ENCODE measurements at regions not wholly inside any gene's neighbourhood (a gene's known extent, or its start where the extent isn't known, plus 50 kb on each side); places are given as distances from the start of the nearest gene placed in this dataset.
"Not testable (repeated sequence)": the region's sequence is repeated elsewhere in the genome, so short reads cannot be mapped to it uniquely, and the experiment has no call there.

- H3K36me3 ChIP-seq (ENCODE audit: control insufficient read depth, insufficient read depth, low read length, severe bottlenecking), result no peaks in the 10 kb centered on the region
- no peaks in the 10 kb centered on the region for H3K27me3 ChIP-seq (replicated peaks; ENCODE audit: control insufficient read depth, insufficient read depth, low read length)
- no peak overlapping the region for H3K4me3 ChIP-seq (ENCODE audit: low read length)
- no peaks in the 10 kb centered on the region for H3K9me3 ChIP-seq (ENCODE audit: control insufficient read depth, low read length)
- H3K4me1 ChIP-seq (ENCODE audit: control insufficient read depth, insufficient read depth, low read length), result no peaks in the 10 kb centered on the region
- DNase-seq (ENCODE audit: low read depth), result no peak
- H3K9ac ChIP-seq (ENCODE audit: low read length), result no peak overlapping the region
Observed at GRCh38 chr3:26271848-26272247, 350.7 kb upstream of the LRRC3B start.

DNA sequence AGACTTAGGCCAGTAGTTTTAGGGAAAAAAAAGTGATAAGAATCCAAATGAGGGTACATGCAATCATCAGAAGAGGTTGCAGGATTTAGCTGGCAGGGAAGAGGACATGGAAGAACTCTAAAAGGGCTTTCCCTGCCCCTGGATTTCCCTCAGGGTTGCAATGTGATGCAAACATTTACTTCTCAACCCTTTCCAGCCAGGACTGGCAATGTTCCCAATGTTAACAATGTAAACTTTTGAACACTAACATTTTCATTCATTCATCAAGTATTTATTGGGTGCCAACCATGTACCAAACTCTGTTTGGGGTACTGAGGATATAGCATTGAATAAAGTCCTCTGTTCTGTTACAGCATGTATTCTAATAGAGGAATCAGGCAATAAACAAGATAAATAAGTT lies 349.4 kb upstream of the LRRC3B start:
- Histone ChIP-seq H3K4me1 (ENCODE audit: control insufficient read depth, insufficient read depth, low read length) (no peaks in the 10 kb centered on the region), H3K9me3 (ENCODE audit: control insufficient read depth, low read length) (no peaks in the 10 kb centered on the region), H3K36me3 (ENCODE audit: control insufficient read depth, insufficient read depth, low read length, severe bottlenecking) (no peaks in the 10 kb centered on the region), H3K4me3 (ENCODE audit: low read length) (no peak overlapping the region), H3K9ac (ENCODE audit: low read length) (no peak overlapping the region), H3K27me3 (replicated peaks; ENCODE audit: control insufficient read depth, insufficient read depth, low read length) (no peaks in the 10 kb centered on the region)
- no peak for DNase-seq (ENCODE audit: low read depth)

DNA sequence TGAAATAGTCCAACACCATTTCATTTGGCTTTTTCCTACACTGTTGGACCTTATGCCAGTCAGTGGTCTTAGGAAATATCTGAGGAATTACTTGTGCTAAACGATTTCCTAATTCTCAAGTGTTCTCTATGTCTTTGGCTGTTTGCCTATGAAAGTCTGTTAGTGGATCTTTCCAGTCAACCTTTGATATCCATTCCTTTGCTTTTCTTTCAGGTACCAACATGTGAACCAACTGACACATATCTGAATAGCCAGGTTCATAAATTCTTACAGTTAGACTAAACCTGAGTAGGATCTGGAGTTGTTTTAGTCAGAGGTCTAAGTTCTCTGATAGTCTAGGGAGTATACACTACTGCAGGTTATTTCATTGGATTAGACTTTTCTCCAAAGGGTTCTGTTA lies 343.5 kb upstream of the LRRC3B start:
- Histone ChIP-seq H3K27me3 (replicated peaks; ENCODE audit: control insufficient read depth, insufficient read depth, low read length) (no peaks in the 10 kb centered on the region), H3K9ac (ENCODE audit: low read length) (no peak overlapping the region), H3K4me1 (ENCODE audit: control insufficient read depth, insufficient read depth, low read length) (peaks cover 2% of the 10 kb centered on the region), H3K36me3 (ENCODE audit: control insufficient read depth, insufficient read depth, low read length, severe bottlenecking) (no peaks in the 10 kb centered on the region), H3K4me3 (ENCODE audit: low read length) (no peak overlapping the region), H3K9me3 (ENCODE audit: control insufficient read depth, low read length) (peaks cover 5% of the 10 kb centered on the region)
- DNase-seq (ENCODE audit: low read depth), result no peak

- Histone ChIP-seq H3K36me3 (ENCODE audit: control insufficient read depth, insufficient read depth, low read length, severe bottlenecking) (no peaks in the 10 kb centered on the region), H3K4me3 (ENCODE audit: low read length) (no peak overlapping the region), H3K9ac (ENCODE audit: low read length) (no peak overlapping the region), H3K4me1 (ENCODE audit: control insufficient read depth, insufficient read depth, low read length) (peaks cover 2% of the 10 kb centered on the region), H3K9me3 (ENCODE audit: control insufficient read depth, low read length) (peaks cover 17% of the 10 kb centered on the region), H3K27me3 (replicated peaks; ENCODE audit: control insufficient read depth, insufficient read depth, low read length) (no peaks in the 10 kb centered on the region)
- DNase-seq (ENCODE audit: low read depth), result no peak
Observed at GRCh38 chr3:26280517-26280916, 342.1 kb upstream of the LRRC3B start.

DNA sequence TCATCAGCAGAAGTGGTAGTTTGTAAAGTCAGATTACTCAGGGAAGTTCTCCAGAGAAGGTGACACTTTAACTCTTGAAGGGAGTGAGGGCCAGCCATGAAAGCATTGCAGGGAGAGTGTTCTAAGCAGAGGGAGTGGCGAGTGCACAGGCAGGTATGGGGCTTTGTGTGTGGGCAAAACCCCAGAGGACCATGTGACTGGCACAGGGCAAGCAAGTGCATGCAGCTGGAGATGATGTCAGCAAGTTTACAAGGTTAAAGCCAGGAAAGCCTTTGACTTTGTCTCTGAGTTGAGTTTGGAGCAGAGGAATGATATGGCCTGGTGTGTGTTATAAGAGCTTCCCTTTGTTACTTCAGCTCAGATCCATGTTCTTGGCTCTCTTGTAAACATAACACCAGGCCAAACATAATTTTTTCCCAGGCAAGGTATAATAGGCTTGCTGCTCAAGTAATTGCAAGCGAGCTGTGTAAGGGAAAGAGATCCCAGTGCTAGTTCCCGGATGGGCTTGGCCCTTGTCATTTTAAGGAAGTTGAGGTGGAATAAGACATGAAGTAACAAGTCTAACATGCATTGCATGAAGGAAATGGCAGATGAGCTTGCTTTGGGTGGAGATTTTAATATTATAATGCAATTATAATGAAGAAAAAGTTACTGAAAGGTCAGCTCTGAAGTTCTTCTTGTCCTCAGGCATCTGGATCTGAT lies 341.1 kb upstream of the LRRC3B start:
- H3K36me3 ChIP-seq (ENCODE audit: control insufficient read depth, insufficient read depth, low read length, severe bottlenecking), result no peaks in the 10 kb centered on the region
- no peak overlapping the region for H3K4me3 ChIP-seq (ENCODE audit: low read length)
- peaks cover 22% of the 10 kb centered on the region for H3K9me3 ChIP-seq (ENCODE audit: control insufficient read depth, low read length)
- no peak overlapping the region for H3K9ac ChIP-seq (ENCODE audit: low read length)
- no peak for DNase-seq (ENCODE audit: low read depth)
- H3K27me3 ChIP-seq (replicated peaks; ENCODE audit: control insufficient read depth, insufficient read depth, low read length), result no peaks in the 10 kb centered on the region
- peaks cover 2% of the 10 kb centered on the region for H3K4me1 ChIP-seq (ENCODE audit: control insufficient read depth, insufficient read depth, low read length)

- H3K9me3 ChIP-seq (ENCODE audit: control insufficient read depth, low read length), result peaks cover 29% of the 10 kb centered on the region
- H3K4me1 ChIP-seq (ENCODE audit: control insufficient read depth, insufficient read depth, low read length); H3K4me3 ChIP-seq (ENCODE audit: low read length); H3K36me3 ChIP-seq (ENCODE audit: control insufficient read depth, insufficient read depth, low read length, severe bottlenecking); DNase-seq (ENCODE audit: low read depth); H3K27me3 ChIP-seq (replicated peaks; ENCODE audit: control insufficient read depth, insufficient read depth, low read length); H3K9ac ChIP-seq (ENCODE audit: low read length): not testable (repeated sequence)
Observed at GRCh38 chr3:26284503-26284902, 338.1 kb upstream of the LRRC3B start.

GRCh38 chr3:26291840-26292239 lies 330.7 kb upstream of the LRRC3B start:
- Histone ChIP-seq H3K27me3 (replicated peaks; ENCODE audit: control insufficient read depth, insufficient read depth, low read length) (no peaks in the 10 kb centered on the region), H3K9me3 (ENCODE audit: control insufficient read depth, low read length) (peaks cover 5% of the 10 kb centered on the region), H3K36me3 (ENCODE audit: control insufficient read depth, insufficient read depth, low read length, severe bottlenecking) (no peaks in the 10 kb centered on the region), H3K4me3 (ENCODE audit: low read length) (no peak overlapping the region), H3K9ac (ENCODE audit: low read length) (no peak overlapping the region), H3K4me1 (ENCODE audit: control insufficient read depth, insufficient read depth, low read length) (no peaks in the 10 kb centered on the region)
- no peak for DNase-seq (ENCODE audit: low read depth)

- Histone ChIP-seq H3K9me3 (ENCODE audit: control insufficient read depth, low read length) (peaks cover 8% of the 10 kb centered on the region), H3K27me3 (replicated peaks; ENCODE audit: control insufficient read depth, insufficient read depth, low read length) (no peaks in the 10 kb centered on the region), H3K36me3 (ENCODE audit: control insufficient read depth, insufficient read depth, low read length, severe bottlenecking) (no peaks in the 10 kb centered on the region), H3K9ac (ENCODE audit: low read length) (no peak overlapping the region), H3K4me3 (ENCODE audit: low read length) (no peak overlapping the region), H3K4me1 (ENCODE audit: control insufficient read depth, insufficient read depth, low read length) (no peaks in the 10 kb centered on the region)
- DNase-seq (ENCODE audit: low read depth), result no peak
Observed at GRCh38 chr3:26292780-26293179, 329.8 kb upstream of the LRRC3B start.

DNA sequence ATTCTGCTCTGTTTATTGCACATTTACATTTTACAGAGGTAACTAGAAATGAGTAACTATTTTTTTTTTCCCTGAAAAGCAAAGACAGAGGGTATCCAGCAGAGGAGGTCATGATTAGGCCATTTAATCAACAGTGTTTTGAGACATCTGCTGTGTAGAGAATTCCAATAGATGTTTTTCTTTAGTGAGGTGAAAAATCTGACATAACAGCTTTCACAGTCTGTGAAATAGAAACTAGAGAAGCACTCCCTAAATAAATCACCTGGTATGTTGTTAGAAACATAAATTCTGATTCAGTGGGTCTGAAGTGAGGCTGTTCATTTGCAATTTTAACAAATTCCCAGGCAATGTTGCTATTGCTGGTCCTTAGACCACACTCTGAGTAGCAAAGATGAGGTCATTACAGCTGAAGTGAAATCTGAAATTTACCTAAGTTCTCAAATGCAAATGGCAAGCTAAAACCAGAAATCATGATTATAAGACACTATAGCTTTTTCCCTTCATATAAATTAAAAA lies 329.2 kb upstream of the LRRC3B start:
- no peaks in the 10 kb centered on the region for H3K4me1 ChIP-seq (ENCODE audit: control insufficient read depth, insufficient read depth, low read length)
- no peak overlapping the region for H3K9ac ChIP-seq (ENCODE audit: low read length)
- peaks cover 9% of the 10 kb centered on the region for H3K9me3 ChIP-seq (ENCODE audit: control insufficient read depth, low read length)
- no peak overlapping the region for H3K4me3 ChIP-seq (ENCODE audit: low read length)
- no peaks in the 10 kb centered on the region for H3K27me3 ChIP-seq (replicated peaks; ENCODE audit: control insufficient read depth, insufficient read depth, low read length)
- no peaks in the 10 kb centered on the region for H3K36me3 ChIP-seq (ENCODE audit: control insufficient read depth, insufficient read depth, low read length, severe bottlenecking)
- DNase-seq (ENCODE audit: low read depth), result no peak

- no peaks in the 10 kb centered on the region for H3K36me3 ChIP-seq (ENCODE audit: control insufficient read depth, insufficient read depth, low read length, severe bottlenecking)
- H3K4me3 ChIP-seq (ENCODE audit: low read length), result no peak overlapping the region
- no peaks in the 10 kb centered on the region for H3K27me3 ChIP-seq (replicated peaks; ENCODE audit: control insufficient read depth, insufficient read depth, low read length)
- H3K9ac ChIP-seq (ENCODE audit: low read length), result no peak overlapping the region
- no peak for DNase-seq (ENCODE audit: low read depth)
- H3K9me3 ChIP-seq (ENCODE audit: control insufficient read depth, low read length), result no peaks in the 10 kb centered on the region
- no peaks in the 10 kb centered on the region for H3K4me1 ChIP-seq (ENCODE audit: control insufficient read depth, insufficient read depth, low read length)
Observed at GRCh38 chr3:26307192-26307591, 315.4 kb upstream of the LRRC3B start.

- Histone ChIP-seq H3K4me1 (ENCODE audit: control insufficient read depth, insufficient read depth, low read length) (no peaks in the 10 kb centered on the region), H3K36me3 (ENCODE audit: control insufficient read depth, insufficient read depth, low read length, severe bottlenecking) (no peaks in the 10 kb centered on the region), H3K9me3 (ENCODE audit: control insufficient read depth, low read length) (no peaks in the 10 kb centered on the region), H3K27me3 (replicated peaks; ENCODE audit: control insufficient read depth, insufficient read depth, low read length) (no peaks in the 10 kb centered on the region), H3K9ac (ENCODE audit: low read length) (no peak overlapping the region), H3K4me3 (ENCODE audit: low read length) (no peak overlapping the region)
- DNase-seq (ENCODE audit: low read depth), result no peak
Observed at GRCh38 chr3:26307787-26308186, 314.8 kb upstream of the LRRC3B start.

DNA sequence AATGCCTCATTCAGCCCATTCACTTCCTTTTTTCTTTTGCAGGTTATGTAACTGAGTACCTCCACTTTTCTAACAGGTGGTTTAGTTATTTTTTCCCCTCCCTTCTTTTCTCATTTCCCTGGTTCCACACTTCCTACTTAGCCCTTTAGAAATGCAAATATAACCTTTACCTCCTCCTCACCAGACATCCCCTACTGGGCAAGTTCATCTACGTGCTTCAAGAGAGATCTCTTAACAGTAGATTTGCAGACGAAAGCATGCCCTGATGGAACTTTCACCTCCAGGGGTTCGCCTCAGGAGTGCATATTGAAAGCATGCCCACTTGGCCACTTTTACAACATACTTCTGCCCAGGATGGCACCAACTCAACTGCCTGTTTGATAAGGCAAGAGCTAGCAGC lies 314.1 kb upstream of the LRRC3B start:
- Histone ChIP-seq H3K4me3 (ENCODE audit: low read length) (no peak overlapping the region), H3K36me3 (ENCODE audit: control insufficient read depth, insufficient read depth, low read length, severe bottlenecking) (no peaks in the 10 kb centered on the region), H3K4me1 (ENCODE audit: control insufficient read depth, insufficient read depth, low read length) (no peaks in the 10 kb centered on the region), H3K27me3 (replicated peaks; ENCODE audit: control insufficient read depth, insufficient read depth, low read length) (no peaks in the 10 kb centered on the region), H3K9ac (ENCODE audit: low read length) (no peak overlapping the region), H3K9me3 (ENCODE audit: control insufficient read depth, low read length) (no peaks in the 10 kb centered on the region)
- DNase-seq (ENCODE audit: low read depth), result no peak

Data from adipocyte (in vitro differentiated cells).